ENCODE measurements at regions not wholly inside any gene's neighbourhood (a gene's known extent, or its start where the extent isn't known, plus 50 kb on each side); places are given as distances from the start of the nearest gene placed in this dataset.

DNA sequence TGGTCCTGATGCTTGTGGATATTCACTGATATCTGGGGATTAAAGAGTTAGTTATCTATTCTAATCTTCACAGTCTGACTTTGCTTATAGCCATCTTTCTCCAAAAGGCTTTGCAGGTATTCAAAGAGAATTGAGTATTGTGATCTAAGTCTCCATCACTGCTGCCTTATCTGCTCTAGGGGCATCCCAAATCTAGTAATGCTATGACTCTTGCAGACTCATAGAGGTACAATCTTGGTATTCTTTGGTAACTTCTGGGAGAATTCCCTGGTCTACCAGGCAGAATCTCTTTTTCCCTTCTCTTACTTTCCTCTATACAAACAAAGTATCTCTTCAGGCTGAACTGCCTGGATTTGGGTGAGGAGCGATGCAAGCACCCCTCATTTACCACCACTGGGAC, 746.3 kb downstream of the JRKL start:
- Histone ChIP-seq H3K9me2 (ENCODE audit: low read depth, low read length) (no peaks in the 10 kb centered on the region), H3K27me3 (ENCODE audit: insufficient read depth, low read length) (no peaks in the 10 kb centered on the region), H4K20me1 (ENCODE audit: insufficient read depth, low read length) (no peaks in the 10 kb centered on the region), H3K27ac (ENCODE audit: low read depth, low read length, poor library complexity, severe bottlenecking) (no peak overlapping the region), H3K9me3 (ENCODE audit: low read length) (no peaks in the 10 kb centered on the region), H3K4me3 (ENCODE audit: low read depth, low read length, poor library complexity, severe bottlenecking) (no peak overlapping the region), H3K4me1 (ENCODE audit: insufficient read depth, low read length, severe bottlenecking) (no peaks in the 10 kb centered on the region), H3K79me2 (ENCODE audit: insufficient read depth, low read length) (no peaks in the 10 kb centered on the region), H2AFZ (ENCODE audit: low read length) (no peak overlapping the region), H3K9ac (ENCODE audit: low read length) (no peak overlapping the region), H3K36me3 (ENCODE audit: insufficient read depth, low read length) (no peaks in the 10 kb centered on the region), H3F3A (ENCODE audit: insufficient read depth, low read length) (no peaks in the 10 kb centered on the region), H3K4me2 (ENCODE audit: low read length) (no peak overlapping the region)
- no peak for TF ChIP-seq EZH2 (IDR thresholded peaks at IDR 0.05; ENCODE audit: borderline replicate concordance, low read length)
- TF ChIP-seq, protein P1, sequence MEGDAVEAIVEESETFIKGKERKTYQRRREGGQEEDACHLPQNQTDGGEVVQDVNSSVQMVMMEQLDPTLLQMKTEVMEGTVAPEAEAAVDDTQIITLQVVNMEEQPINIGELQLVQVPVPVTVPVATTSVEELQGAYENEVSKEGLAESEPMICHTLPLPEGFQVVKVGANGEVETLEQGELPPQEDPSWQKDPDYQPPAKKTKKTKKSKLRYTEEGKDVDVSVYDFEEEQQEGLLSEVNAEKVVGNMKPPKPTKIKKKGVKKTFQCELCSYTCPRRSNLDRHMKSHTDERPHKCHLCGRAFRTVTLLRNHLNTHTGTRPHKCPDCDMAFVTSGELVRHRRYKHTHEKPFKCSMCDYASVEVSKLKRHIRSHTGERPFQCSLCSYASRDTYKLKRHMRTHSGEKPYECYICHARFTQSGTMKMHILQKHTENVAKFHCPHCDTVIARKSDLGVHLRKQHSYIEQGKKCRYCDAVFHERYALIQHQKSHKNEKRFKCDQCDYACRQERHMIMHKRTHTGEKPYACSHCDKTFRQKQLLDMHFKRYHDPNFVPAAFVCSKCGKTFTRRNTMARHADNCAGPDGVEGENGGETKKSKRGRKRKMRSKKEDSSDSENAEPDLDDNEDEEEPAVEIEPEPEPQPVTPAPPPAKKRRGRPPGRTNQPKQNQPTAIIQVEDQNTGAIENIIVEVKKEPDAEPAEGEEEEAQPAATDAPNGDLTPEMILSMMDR (IDR thresholded peaks at IDR 0.05; ENCODE audit: low read length), result no peak

DNA sequence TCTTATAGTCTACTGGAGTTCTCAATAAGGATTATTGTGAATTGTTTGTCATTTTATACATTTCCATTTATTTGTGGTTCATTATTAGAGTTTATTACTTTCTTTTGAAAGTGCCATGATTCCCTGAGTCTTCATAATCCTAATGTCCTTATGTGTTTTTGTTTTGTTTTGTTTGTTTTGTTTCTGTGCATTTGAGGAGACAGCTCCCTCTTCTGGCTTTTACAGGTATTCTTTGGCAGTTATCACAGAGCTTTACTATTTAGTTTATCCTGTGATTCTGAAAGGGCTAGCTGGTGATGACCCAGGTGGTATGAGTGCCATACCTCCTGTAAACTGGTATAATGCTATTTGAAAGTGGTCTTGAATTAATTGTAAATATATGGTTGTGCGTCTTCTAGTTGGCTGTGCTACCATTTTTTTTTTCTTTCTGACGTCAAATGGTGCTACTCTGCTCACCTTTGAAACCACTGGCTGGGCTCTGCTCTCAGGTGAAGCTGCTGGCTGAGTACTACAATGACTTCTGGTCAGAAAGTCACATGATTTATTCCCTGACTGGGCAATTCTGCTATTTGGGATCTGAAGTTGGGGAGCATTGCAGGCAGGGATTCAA, 751.2 kb downstream of the JRKL start:
- Histone ChIP-seq H3F3A (ENCODE audit: insufficient read depth, low read length) (no peaks in the 10 kb centered on the region), H3K27me3 (ENCODE audit: insufficient read depth, low read length) (no peaks in the 10 kb centered on the region), H3K9me3 (ENCODE audit: low read length) (no peaks in the 10 kb centered on the region), H3K9me2 (ENCODE audit: low read depth, low read length) (no peaks in the 10 kb centered on the region), H3K36me3 (ENCODE audit: insufficient read depth, low read length) (no peaks in the 10 kb centered on the region), H4K20me1 (ENCODE audit: insufficient read depth, low read length) (no peaks in the 10 kb centered on the region), H3K4me2 (ENCODE audit: low read length) (no peak overlapping the region), H3K4me1 (ENCODE audit: insufficient read depth, low read length, severe bottlenecking) (no peaks in the 10 kb centered on the region), H2AFZ (ENCODE audit: low read length) (no peak overlapping the region), H3K27ac (ENCODE audit: low read depth, low read length, poor library complexity, severe bottlenecking) (no peak overlapping the region), H3K9ac (ENCODE audit: low read length) (no peak overlapping the region), H3K4me3 (ENCODE audit: low read depth, low read length, poor library complexity, severe bottlenecking) (no peak overlapping the region), H3K79me2 (ENCODE audit: insufficient read depth, low read length) (no peaks in the 10 kb centered on the region)
- TF ChIP-seq EZH2 (IDR thresholded peaks at IDR 0.05; ENCODE audit: borderline replicate concordance, low read length), result no peak
- TF ChIP-seq, protein P1 (IDR thresholded peaks at IDR 0.05; ENCODE audit: low read length), result peak; percentile 59

DNA sequence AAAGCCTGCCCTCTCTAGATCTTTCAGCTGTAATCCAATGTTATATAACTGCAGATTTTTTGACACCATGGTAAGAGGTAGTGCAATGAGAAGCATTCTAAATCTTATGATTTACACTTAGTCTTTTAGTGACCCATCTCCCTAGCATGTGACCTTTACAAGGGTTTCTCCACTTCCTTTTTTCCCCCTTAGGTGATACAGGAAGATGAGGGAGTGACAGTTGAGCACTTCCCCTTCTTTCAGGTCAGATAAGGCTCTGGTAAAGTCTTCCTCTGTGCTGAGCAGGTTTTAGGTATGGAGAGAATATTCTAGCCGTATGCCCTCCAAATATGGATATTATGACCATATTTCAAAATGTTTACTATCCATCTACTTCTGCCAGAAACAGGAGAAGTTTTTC, 753.6 kb downstream of the JRKL start:
- H3K4me2 ChIP-seq (ENCODE audit: low read length), result no peak overlapping the region
- no peak overlapping the region for H3K27ac ChIP-seq (ENCODE audit: low read depth, low read length, poor library complexity, severe bottlenecking)
- H4K20me1 ChIP-seq (ENCODE audit: insufficient read depth, low read length), result no peaks in the 10 kb centered on the region
- H3K9me3 ChIP-seq (ENCODE audit: low read length), result no peaks in the 10 kb centered on the region
- no peaks in the 10 kb centered on the region for H3K9me2 ChIP-seq (ENCODE audit: low read depth, low read length)
- H2AFZ ChIP-seq (ENCODE audit: low read length), result no peak overlapping the region
- H3K27me3 ChIP-seq (ENCODE audit: insufficient read depth, low read length), result no peaks in the 10 kb centered on the region
- no peaks in the 10 kb centered on the region for H3K36me3 ChIP-seq (ENCODE audit: insufficient read depth, low read length)
- no peaks in the 10 kb centered on the region for H3F3A ChIP-seq (ENCODE audit: insufficient read depth, low read length)
- H3K79me2 ChIP-seq (ENCODE audit: insufficient read depth, low read length), result no peaks in the 10 kb centered on the region
- TF ChIP-seq, protein P1 (IDR thresholded peaks at IDR 0.05; ENCODE audit: low read length), result no peak
- no peak overlapping the region for H3K4me3 ChIP-seq (ENCODE audit: low read depth, low read length, poor library complexity, severe bottlenecking)
- no peak overlapping the region for H3K9ac ChIP-seq (ENCODE audit: low read length)
- H3K4me1 ChIP-seq (ENCODE audit: insufficient read depth, low read length, severe bottlenecking), result no peaks in the 10 kb centered on the region
